HFFc6 (cell line): ENCODE measurements at regions not wholly inside any gene's neighbourhood (a gene's known extent, or its start where the extent isn't known, plus 50 kb on each side); places are given as distances from the start of the nearest gene placed in this dataset.

ENCODE experiments used
- DNase-seq: peaks from one replicate; pipeline ENCODE4 v3.0.0-alpha.2; 2018
- H3K27ac Mint-ChIP-seq: 2 replicates; pipeline ENCODE4 v1.8.0; 2020; ENCODE audit warnings: mild to moderate bottlenecking, mixed read lengths
- H3K27me3 Mint-ChIP-seq: 2 replicates; pipeline ENCODE4 v1.8.0; 2021; ENCODE audit warnings: mild to moderate bottlenecking, moderate library complexity, mixed read lengths; ENCODE audit not compliant: insufficient read depth
- H3K36me3 Mint-ChIP-seq: 2 replicates; pipeline ENCODE4 v1.8.0; 2021; ENCODE audit warnings: low read depth, mixed read lengths
- H3K4me1 Mint-ChIP-seq: 2 replicates; pipeline ENCODE4 v1.8.0; 2020; ENCODE audit warnings: low read depth, mixed read lengths
- H3K4me3 Mint-ChIP-seq: 2 replicates; pipeline ENCODE4 v1.8.0; 2020; ENCODE audit warnings: mild to moderate bottlenecking, moderate library complexity, mixed read lengths
- H3K9me3 Mint-ChIP-seq: 2 replicates; pipeline ENCODE4 v1.8.0; 2020; ENCODE audit warnings: mild to moderate bottlenecking, mixed read lengths
- CTCF ChIP-seq: fragments of 200-600 bp; sonication (generic); IDR thresholded peaks from 2 replicates; pipeline ENCODE4 v1.5.0; 2021; ENCODE audit warnings: antibody characterized with exemption, mild to moderate bottlenecking

DNA sequence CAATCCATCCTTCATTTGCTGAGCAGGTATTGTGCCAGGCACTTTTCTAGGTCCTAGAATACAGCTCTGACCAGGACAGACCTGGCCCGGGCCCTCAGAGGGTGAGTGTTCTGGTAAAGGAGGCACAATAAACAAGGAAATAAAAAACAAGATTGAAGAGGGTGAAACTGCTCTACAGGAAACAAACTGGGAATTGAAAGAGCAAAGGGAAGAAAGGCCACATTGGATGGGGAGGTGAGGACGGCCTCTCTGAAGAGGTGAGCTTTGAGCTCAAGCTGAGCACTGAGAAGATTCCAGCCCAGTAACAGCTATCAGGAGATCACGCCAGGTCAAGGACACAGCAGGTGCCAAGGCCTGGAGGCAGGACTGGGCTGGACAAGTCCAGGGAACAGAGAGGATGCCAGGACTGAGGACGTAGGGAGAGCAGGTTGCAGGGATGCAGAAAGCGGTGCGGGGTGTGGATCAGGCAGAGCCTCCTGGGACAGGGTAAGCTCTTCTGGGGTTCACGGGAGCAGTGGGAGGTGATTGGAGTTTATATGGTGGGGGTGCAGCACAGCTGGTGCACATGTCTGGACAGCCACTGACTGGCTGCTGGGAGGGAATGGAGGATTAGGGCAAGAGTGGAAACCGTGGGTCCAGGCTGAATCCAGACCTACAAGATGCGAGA is 433.3 kb downstream of the PREX1 start:
- no peak for DNase-seq
- no peak overlapping the region for H3K4me3 Mint-ChIP-seq
- no peaks in the 10 kb centered on the region for H3K4me1 Mint-ChIP-seq
- no peak overlapping the region for H3K27ac Mint-ChIP-seq
- H3K27me3 Mint-ChIP-seq, result peaks cover 21% of the 10 kb centered on the region
- TF ChIP-seq CTCF, result no peak
- peaks cover 11% of the 10 kb centered on the region for H3K9me3 Mint-ChIP-seq
- H3K36me3 Mint-ChIP-seq, result no peaks in the 10 kb centered on the region

DNA sequence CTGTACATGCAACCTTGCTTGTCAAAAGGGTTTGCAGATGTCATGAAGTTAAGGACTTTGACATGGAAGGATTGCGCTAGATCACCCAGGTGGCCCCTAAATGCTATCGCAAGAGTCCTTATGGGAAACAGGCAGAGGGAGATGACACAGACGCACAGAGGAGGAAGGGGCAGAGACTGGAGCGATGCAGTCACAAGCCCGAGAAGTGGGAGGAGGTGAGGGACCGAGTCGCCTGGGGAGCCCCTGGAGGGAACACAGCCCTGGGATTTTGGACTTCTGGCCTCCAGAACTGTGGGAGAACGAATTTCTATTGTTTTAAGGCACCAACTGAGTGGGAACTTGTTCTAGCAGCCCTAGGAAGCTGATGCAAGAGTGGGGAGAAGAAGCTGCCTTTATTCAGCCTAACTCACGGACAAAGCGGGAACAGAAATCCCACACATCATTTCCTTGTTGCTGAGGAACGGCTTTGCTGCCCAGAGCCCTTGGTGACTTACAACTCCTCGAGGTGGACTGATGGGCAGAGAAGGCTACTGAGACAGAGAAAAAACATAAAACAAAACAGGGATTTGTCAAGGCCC is 434.0 kb downstream of the PREX1 start:
- Mint-ChIP-seq H3K4me1 (no peaks in the 10 kb centered on the region), H3K27ac (no peak overlapping the region), H3K27me3 (peaks cover 21% of the 10 kb centered on the region), H3K36me3 (no peaks in the 10 kb centered on the region), H3K4me3 (no peak overlapping the region), H3K9me3 (peaks cover 11% of the 10 kb centered on the region)
- no peak for TF ChIP-seq CTCF
- no peak for DNase-seq

- H3K36me3 Mint-ChIP-seq, result no peaks in the 10 kb centered on the region
- DNase-seq, result no peak
- H3K9me3 Mint-ChIP-seq, result peaks cover 11% of the 10 kb centered on the region
- TF ChIP-seq CTCF, result no peak
- peaks cover 25% of the 10 kb centered on the region for H3K27me3 Mint-ChIP-seq
- H3K4me1 Mint-ChIP-seq, result no peaks in the 10 kb centered on the region
- H3K4me3 Mint-ChIP-seq, result no peak overlapping the region
- H3K27ac Mint-ChIP-seq, result no peak overlapping the region
Observed at GRCh38 chr20:48393311-48393685, 434.5 kb downstream of the PREX1 start.

GRCh38 chr20:48392407-48393310 is 435.1 kb downstream of the PREX1 start:
- Mint-ChIP-seq H3K27ac (no peak overlapping the region), H3K4me3 (no peak overlapping the region), H3K4me1 (no peaks in the 10 kb centered on the region), H3K36me3 (no peaks in the 10 kb centered on the region), H3K9me3 (peaks cover 11% of the 10 kb centered on the region), H3K27me3 (peaks cover 30% of the 10 kb centered on the region)
- TF ChIP-seq CTCF, result no peak
- no peak for DNase-seq

DNA sequence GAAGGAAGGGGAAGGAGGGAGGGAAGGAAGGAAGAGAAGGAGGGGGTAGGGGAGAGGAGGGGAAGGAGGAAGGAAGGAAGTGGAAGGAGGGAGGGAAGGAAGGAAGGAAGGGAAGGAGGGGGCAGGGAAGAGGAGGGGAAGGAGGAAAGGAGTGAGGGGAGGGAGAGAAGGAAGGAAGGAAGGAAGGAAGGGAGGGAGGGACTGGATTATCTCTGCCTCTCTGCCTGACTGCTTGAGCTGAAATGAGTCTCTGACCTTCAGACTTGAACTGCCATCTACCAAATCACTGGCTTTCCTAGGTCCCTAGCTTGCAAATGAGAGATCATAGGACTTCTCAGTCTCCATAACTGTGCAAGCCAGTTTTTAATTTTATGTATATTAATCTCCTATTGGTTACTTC is 436.8 kb downstream of the PREX1 start:
- no peak for TF ChIP-seq CTCF
- H3K27me3 Mint-ChIP-seq, result peaks cover 25% of the 10 kb centered on the region
- peaks cover 11% of the 10 kb centered on the region for H3K9me3 Mint-ChIP-seq
- no peaks in the 10 kb centered on the region for H3K36me3 Mint-ChIP-seq
- DNase-seq, result no peak
- no peak overlapping the region for H3K27ac Mint-ChIP-seq
- no peaks in the 10 kb centered on the region for H3K4me1 Mint-ChIP-seq
- no peak overlapping the region for H3K4me3 Mint-ChIP-seq
